ENCODE measurements at regions not wholly inside any gene's neighbourhood (a gene's known extent, or its start where the extent isn't known, plus 50 kb on each side); places are given as distances from the start of the nearest gene placed in this dataset.
"Not testable (repeated sequence)": the region's sequence is repeated elsewhere in the genome, so short reads cannot be mapped to it uniquely, and the experiment has no call there.

- Mint-ChIP-seq H3K4me1 (no peaks in the 10 kb centered on the region), H3K27ac (ENCODE audit: low read depth) (no peak overlapping the region), H3K36me3 (ENCODE audit: insufficient read depth) (no peaks in the 10 kb centered on the region), H3K4me3 (no peak overlapping the region), H3K9me3 (no peaks in the 10 kb centered on the region), H3K27me3 (peaks cover 38% of the 10 kb centered on the region)
- ATAC-seq (replicated peaks; ENCODE audit: extremely low read depth, poor library complexity, severe bottlenecking) (no peak), DNase-seq (ENCODE audit: low spot score in 2 of 2) (no peak)
Measured at GRCh38 chr1:230570724-230571360, 71.4 kb upstream of the COG2 start.

- DNase-seq (ENCODE audit: low spot score in 2 of 2): no peak
- H3K9me3 Mint-ChIP-seq: no peaks in the 10 kb centered on the region
Measured at GRCh38 chr1:230569201-230569600, 73.1 kb upstream of the COG2 start.

GRCh38 chr1:230568676-230569075, 73.6 kb upstream of the COG2 start:
- no peak overlapping the region for H3K27ac Mint-ChIP-seq (ENCODE audit: low read depth)
- no peaks in the 10 kb centered on the region for H3K4me1 Mint-ChIP-seq
- no peaks in the 10 kb centered on the region for H3K9me3 Mint-ChIP-seq
- no peak for DNase-seq (ENCODE audit: low spot score in 2 of 2)
- ATAC-seq (replicated peaks; ENCODE audit: extremely low read depth, poor library complexity, severe bottlenecking): no peak
- no peak overlapping the region for H3K4me3 Mint-ChIP-seq
- H3K36me3 Mint-ChIP-seq (ENCODE audit: insufficient read depth): no peaks in the 10 kb centered on the region
- H3K27me3 Mint-ChIP-seq: peaks cover 59% of the 10 kb centered on the region

More at GRCh38 chr1:230569201-230569600, 73.1 kb upstream of the COG2 start:
- Mint-ChIP-seq H3K27ac (ENCODE audit: low read depth) (no peak overlapping the region), H3K4me3 (no peak overlapping the region), H3K27me3 (peaks cover 54% of the 10 kb centered on the region), H3K4me1 (no peaks in the 10 kb centered on the region), H3K36me3 (ENCODE audit: insufficient read depth) (no peaks in the 10 kb centered on the region)
- no peak for ATAC-seq (replicated peaks; ENCODE audit: extremely low read depth, poor library complexity, severe bottlenecking)

GRCh38 chr1:230568008-230568407, 74.3 kb upstream of the COG2 start:
- H3K27ac Mint-ChIP-seq (ENCODE audit: low read depth): no peak overlapping the region
- ATAC-seq (replicated peaks; ENCODE audit: extremely low read depth, poor library complexity, severe bottlenecking): no peak
- peaks cover 66% of the 10 kb centered on the region for H3K27me3 Mint-ChIP-seq
- no peaks in the 10 kb centered on the region for H3K4me1 Mint-ChIP-seq
- H3K4me3 Mint-ChIP-seq: no peak overlapping the region
- no peaks in the 10 kb centered on the region for H3K9me3 Mint-ChIP-seq
- no peak for DNase-seq (ENCODE audit: low spot score in 2 of 2)
- no peaks in the 10 kb centered on the region for H3K36me3 Mint-ChIP-seq (ENCODE audit: insufficient read depth)

- Mint-ChIP-seq H3K9me3 (no peaks in the 10 kb centered on the region), H3K4me3 (no peak overlapping the region), H3K36me3 (ENCODE audit: insufficient read depth) (no peaks in the 10 kb centered on the region), H3K27ac (ENCODE audit: low read depth) (no peak overlapping the region), H3K4me1 (no peaks in the 10 kb centered on the region), H3K27me3 (peaks cover 72% of the 10 kb centered on the region)
- no peak for DNase-seq (ENCODE audit: low spot score in 2 of 2)
- ATAC-seq (replicated peaks; ENCODE audit: extremely low read depth, poor library complexity, severe bottlenecking): no peak
Measured at GRCh38 chr1:230567221-230567575, 75.1 kb upstream of the COG2 start.

- not testable (repeated sequence) for ATAC-seq (replicated peaks; ENCODE audit: extremely low read depth, poor library complexity, severe bottlenecking); H3K9me3 Mint-ChIP-seq; H3K4me3 Mint-ChIP-seq; H3K36me3 Mint-ChIP-seq (ENCODE audit: insufficient read depth); DNase-seq (ENCODE audit: low spot score in 2 of 2); H3K27ac Mint-ChIP-seq (ENCODE audit: low read depth); H3K4me1 Mint-ChIP-seq
- peaks cover 72% of the 10 kb centered on the region for H3K27me3 Mint-ChIP-seq
Measured at GRCh38 chr1:230566532-230567220, 75.6 kb upstream of the COG2 start.

- Mint-ChIP-seq H3K9me3 (no peaks in the 10 kb centered on the region), H3K27ac (ENCODE audit: low read depth) (no peak overlapping the region), H3K4me1 (no peaks in the 10 kb centered on the region), H3K36me3 (ENCODE audit: insufficient read depth) (no peaks in the 10 kb centered on the region), H3K27me3 (peaks cover 62% of the 10 kb centered on the region), H3K4me3 (no peak overlapping the region)
- ATAC-seq (replicated peaks; ENCODE audit: extremely low read depth, poor library complexity, severe bottlenecking): no peak
- DNase-seq (ENCODE audit: low spot score in 2 of 2): no peak
Measured at GRCh38 chr1:230565141-230565540, 77.1 kb upstream of the COG2 start.

- Mint-ChIP-seq H3K27me3 (peaks cover 54% of the 10 kb centered on the region), H3K27ac (ENCODE audit: low read depth) (no peak overlapping the region), H3K36me3 (ENCODE audit: insufficient read depth) (no peaks in the 10 kb centered on the region), H3K4me1 (no peaks in the 10 kb centered on the region), H3K9me3 (no peaks in the 10 kb centered on the region), H3K4me3 (no peak overlapping the region)
- no peak for ATAC-seq (replicated peaks; ENCODE audit: extremely low read depth, poor library complexity, severe bottlenecking)
- DNase-seq (ENCODE audit: low spot score in 2 of 2): no peak
Measured at GRCh38 chr1:230563591-230563990, 78.7 kb upstream of the COG2 start.

GRCh38 chr1:230561570-230561969, 80.7 kb upstream of the COG2 start:
- DNase-seq (ENCODE audit: low spot score in 2 of 2) (no peak), ATAC-seq (replicated peaks; ENCODE audit: extremely low read depth, poor library complexity, severe bottlenecking) (no peak)
- H3K27ac Mint-ChIP-seq (ENCODE audit: low read depth): no peak overlapping the region
- H3K4me3 Mint-ChIP-seq: no peak overlapping the region
- no peaks in the 10 kb centered on the region for H3K9me3 Mint-ChIP-seq
- H3K4me1 Mint-ChIP-seq: no peaks in the 10 kb centered on the region
- H3K27me3 Mint-ChIP-seq: peaks cover 56% of the 10 kb centered on the region
- H3K36me3 Mint-ChIP-seq (ENCODE audit: insufficient read depth): no peaks in the 10 kb centered on the region

- DNase-seq (ENCODE audit: low spot score in 2 of 2): no peak
- Mint-ChIP-seq H3K27me3 (peaks cover 54% of the 10 kb centered on the region), H3K36me3 (ENCODE audit: insufficient read depth) (no peaks in the 10 kb centered on the region), H3K9me3 (no peaks in the 10 kb centered on the region), H3K4me1 (no peaks in the 10 kb centered on the region), H3K4me3 (no peak overlapping the region), H3K27ac (ENCODE audit: low read depth) (no peak overlapping the region)
- no peak for ATAC-seq (replicated peaks; ENCODE audit: extremely low read depth, poor library complexity, severe bottlenecking)
Measured at GRCh38 chr1:230558324-230558723, 84.0 kb upstream of the COG2 start.

GRCh38 chr1:230556453-230556852, 85.8 kb upstream of the COG2 start:
- DNase-seq (ENCODE audit: low spot score in 2 of 2): no peak

GRCh38 chr1:230555814-230556213, 86.5 kb upstream of the COG2 start:
- ATAC-seq (replicated peaks; ENCODE audit: extremely low read depth, poor library complexity, severe bottlenecking) (no peak), DNase-seq (ENCODE audit: low spot score in 2 of 2) (no peak)
- no peak overlapping the region for H3K4me3 Mint-ChIP-seq
- H3K27ac Mint-ChIP-seq (ENCODE audit: low read depth): no peak overlapping the region
- H3K4me1 Mint-ChIP-seq: no peaks in the 10 kb centered on the region
- H3K9me3 Mint-ChIP-seq: no peaks in the 10 kb centered on the region
- H3K36me3 Mint-ChIP-seq (ENCODE audit: insufficient read depth): no peaks in the 10 kb centered on the region
- H3K27me3 Mint-ChIP-seq: peaks cover 63% of the 10 kb centered on the region

More at GRCh38 chr1:230556453-230556852, 85.8 kb upstream of the COG2 start:
- Mint-ChIP-seq H3K27me3 (peaks cover 63% of the 10 kb centered on the region), H3K4me3 (no peak overlapping the region), H3K9me3 (no peaks in the 10 kb centered on the region), H3K27ac (ENCODE audit: low read depth) (no peak overlapping the region), H3K36me3 (ENCODE audit: insufficient read depth) (no peaks in the 10 kb centered on the region), H3K4me1 (no peaks in the 10 kb centered on the region)
- no peak for ATAC-seq (replicated peaks; ENCODE audit: extremely low read depth, poor library complexity, severe bottlenecking)

GRCh38 chr1:230552880-230553279, 89.4 kb upstream of the COG2 start:
- Mint-ChIP-seq H3K9me3 (no peaks in the 10 kb centered on the region), H3K4me1 (no peaks in the 10 kb centered on the region), H3K4me3 (no peak overlapping the region), H3K27me3 (peaks cover 60% of the 10 kb centered on the region), H3K36me3 (ENCODE audit: insufficient read depth) (no peaks in the 10 kb centered on the region), H3K27ac (ENCODE audit: low read depth) (no peak overlapping the region)
- no peak for DNase-seq (ENCODE audit: low spot score in 2 of 2)
- ATAC-seq (replicated peaks; ENCODE audit: extremely low read depth, poor library complexity, severe bottlenecking): no peak
